Astrocyte (in vitro differentiated cells and primary cell): ENCODE measurements at regions not wholly inside any gene's neighbourhood (a gene's known extent, or its start where the extent isn't known, plus 50 kb on each side); places are given as distances from the start of the nearest gene placed in this dataset.

ENCODE experiments used
- DNase-seq: peaks from one replicate; pipeline ENCODE4 v3.0.0-alpha.2; 2010; ENCODE audit warnings: low read depth
- FAIRE-seq: peaks from 2 replicates; lab custom pipeline; 2011; peaks lifted over from hg19 to GRCh38; lab: Jason Lieb, UNC
- H2AFZ ChIP-seq: 2 replicates; pipeline ENCODE4 v1.6.0; 2012; ENCODE audit warnings: low read depth, low read length, inconsistent platforms
- H3K27ac ChIP-seq: 2 replicates; pipeline ENCODE4 v1.5.1; 2011; ENCODE audit warnings: low read depth, low read length, inconsistent platforms
- H3K27me3 ChIP-seq: 2 replicates; pipeline ENCODE4 v1.6.0; 2011; ENCODE audit warnings: low read length, inconsistent platforms; ENCODE audit not compliant: insufficient read depth
- H3K36me3 ChIP-seq: 2 replicates; pipeline ENCODE4 v1.5.1; 2011; ENCODE audit warnings: low read length, inconsistent platforms; ENCODE audit not compliant: insufficient read depth
- H3K4me1 ChIP-seq: 2 replicates; pipeline ENCODE4 v1.5.1; 2011; ENCODE audit warnings: low read length, inconsistent platforms; ENCODE audit not compliant: insufficient read depth
- H3K4me2 ChIP-seq: 2 replicates; pipeline ENCODE4 v1.6.0; 2012; ENCODE audit warnings: low read length, inconsistent platforms
- H3K4me3 ChIP-seq: 2 replicates; pipeline ENCODE4 v1.5.1; 2011; ENCODE audit warnings: low read depth, mild to moderate bottlenecking, low read length, inconsistent platforms; ENCODE audit not compliant: insufficient read depth
- H3K79me2 ChIP-seq: 2 replicates; pipeline ENCODE4 v1.6.0; 2012; ENCODE audit warnings: mild to moderate bottlenecking, low read length, inconsistent platforms; ENCODE audit not compliant: insufficient read depth
- H3K9ac ChIP-seq: 2 replicates; pipeline ENCODE4 v1.6.0; 2012; ENCODE audit warnings: mild to moderate bottlenecking, low read length, inconsistent platforms
- H3K9me3 ChIP-seq: 2 replicates; pipeline ENCODE4 v1.5.1; 2012; ENCODE audit warnings: low read depth, mild to moderate bottlenecking, low read length, inconsistent platforms; ENCODE audit not compliant: insufficient read depth
- H4K20me1 ChIP-seq: 2 replicates; pipeline ENCODE4 v1.6.0; 2012; ENCODE audit warnings: low read length, inconsistent platforms; ENCODE audit not compliant: insufficient read depth
- H3K27ac Mint-ChIP-seq: one replicate; pipeline ENCODE4 v1.8.0; 2021; ENCODE audit warnings: mild to moderate bottlenecking, mixed read lengths; ENCODE audit not compliant: unreplicated experiment
- H3K27me3 Mint-ChIP-seq: one replicate; pipeline ENCODE4 v1.8.0; 2021; ENCODE audit warnings: low read depth, mixed read lengths; ENCODE audit not compliant: unreplicated experiment
- H3K36me3 Mint-ChIP-seq: one replicate; pipeline ENCODE4 v1.8.0; 2021; ENCODE audit warnings: low read depth, mixed read lengths; ENCODE audit not compliant: unreplicated experiment
- H3K4me1 Mint-ChIP-seq: one replicate; pipeline ENCODE4 v1.8.0; 2021; ENCODE audit warnings: low read depth, mixed read lengths; ENCODE audit not compliant: unreplicated experiment
- H3K4me3 Mint-ChIP-seq: one replicate; pipeline ENCODE4 v1.8.0; 2021; ENCODE audit warnings: mild to moderate bottlenecking, moderate library complexity, mixed read lengths; ENCODE audit not compliant: unreplicated experiment
- H3K9me3 Mint-ChIP-seq: one replicate; pipeline ENCODE4 v1.8.0; 2021; ENCODE audit warnings: mild to moderate bottlenecking, mixed read lengths; ENCODE audit not compliant: unreplicated experiment
- EZH2 ChIP-seq: IDR thresholded peaks from 2 replicates; pipeline ENCODE4 v1.6.1; 2012; ENCODE audit warnings: mild to moderate bottlenecking, low read length, inconsistent platforms; ENCODE audit not compliant: insufficient read depth
- TF ChIP-seq, protein P1 (sequence below): IDR thresholded peaks from 2 replicates; pipeline ENCODE4 v1.5.1; 2011; ENCODE audit warnings: low read depth, mild to moderate bottlenecking, inconsistent platforms, low read length, moderate library complexity; ENCODE audit not compliant: insufficient read depth

DNA sequence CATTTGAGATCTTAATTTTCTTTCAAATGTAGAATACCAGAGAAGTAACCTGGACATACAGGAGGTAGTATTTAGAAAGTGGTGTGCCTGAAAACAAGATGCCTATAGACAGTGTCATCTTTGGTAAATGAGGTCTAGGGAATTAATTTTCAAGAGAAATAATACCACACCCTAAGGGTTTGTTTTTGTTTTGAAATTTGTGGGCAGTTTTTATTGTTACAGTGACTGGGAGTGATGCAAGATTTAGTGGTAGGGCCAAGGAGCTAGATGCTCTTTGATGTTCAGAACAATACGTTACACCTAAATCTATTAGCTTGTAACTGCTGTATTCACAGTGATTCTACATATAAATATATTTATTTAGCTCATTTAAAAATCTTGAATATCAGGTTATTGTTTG, 856.5 kb upstream of the MAP3K7 start:
- H3K9me3 Mint-ChIP-seq: peaks cover 3% of the 10 kb centered on the region
- no peaks in the 10 kb centered on the region for H3K36me3 ChIP-seq
- no peaks in the 10 kb centered on the region for H4K20me1 ChIP-seq
- H2AFZ ChIP-seq: no peak overlapping the region
- H3K9ac ChIP-seq: no peak overlapping the region
- H3K4me1 ChIP-seq: peaks cover 6% of the 10 kb centered on the region
- H3K4me3 ChIP-seq: no peak overlapping the region
- H3K27me3 Mint-ChIP-seq: no peaks in the 10 kb centered on the region
- no peak for TF ChIP-seq EZH2
- TF ChIP-seq, protein P1, sequence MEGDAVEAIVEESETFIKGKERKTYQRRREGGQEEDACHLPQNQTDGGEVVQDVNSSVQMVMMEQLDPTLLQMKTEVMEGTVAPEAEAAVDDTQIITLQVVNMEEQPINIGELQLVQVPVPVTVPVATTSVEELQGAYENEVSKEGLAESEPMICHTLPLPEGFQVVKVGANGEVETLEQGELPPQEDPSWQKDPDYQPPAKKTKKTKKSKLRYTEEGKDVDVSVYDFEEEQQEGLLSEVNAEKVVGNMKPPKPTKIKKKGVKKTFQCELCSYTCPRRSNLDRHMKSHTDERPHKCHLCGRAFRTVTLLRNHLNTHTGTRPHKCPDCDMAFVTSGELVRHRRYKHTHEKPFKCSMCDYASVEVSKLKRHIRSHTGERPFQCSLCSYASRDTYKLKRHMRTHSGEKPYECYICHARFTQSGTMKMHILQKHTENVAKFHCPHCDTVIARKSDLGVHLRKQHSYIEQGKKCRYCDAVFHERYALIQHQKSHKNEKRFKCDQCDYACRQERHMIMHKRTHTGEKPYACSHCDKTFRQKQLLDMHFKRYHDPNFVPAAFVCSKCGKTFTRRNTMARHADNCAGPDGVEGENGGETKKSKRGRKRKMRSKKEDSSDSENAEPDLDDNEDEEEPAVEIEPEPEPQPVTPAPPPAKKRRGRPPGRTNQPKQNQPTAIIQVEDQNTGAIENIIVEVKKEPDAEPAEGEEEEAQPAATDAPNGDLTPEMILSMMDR: no peak
- no peaks in the 10 kb centered on the region for H3K36me3 Mint-ChIP-seq
- no peak overlapping the region for H3K4me2 ChIP-seq
- H3K9me3 ChIP-seq: no peaks in the 10 kb centered on the region
- no peak overlapping the region for H3K4me3 Mint-ChIP-seq
- H3K27me3 ChIP-seq: no peaks in the 10 kb centered on the region
- H3K79me2 ChIP-seq: no peaks in the 10 kb centered on the region
- H3K4me1 Mint-ChIP-seq: no peaks in the 10 kb centered on the region
- no peak overlapping the region for H3K27ac ChIP-seq
- H3K27ac Mint-ChIP-seq: no peak overlapping the region
- DNase-seq (no peak), FAIRE-seq (no peak)

DNA sequence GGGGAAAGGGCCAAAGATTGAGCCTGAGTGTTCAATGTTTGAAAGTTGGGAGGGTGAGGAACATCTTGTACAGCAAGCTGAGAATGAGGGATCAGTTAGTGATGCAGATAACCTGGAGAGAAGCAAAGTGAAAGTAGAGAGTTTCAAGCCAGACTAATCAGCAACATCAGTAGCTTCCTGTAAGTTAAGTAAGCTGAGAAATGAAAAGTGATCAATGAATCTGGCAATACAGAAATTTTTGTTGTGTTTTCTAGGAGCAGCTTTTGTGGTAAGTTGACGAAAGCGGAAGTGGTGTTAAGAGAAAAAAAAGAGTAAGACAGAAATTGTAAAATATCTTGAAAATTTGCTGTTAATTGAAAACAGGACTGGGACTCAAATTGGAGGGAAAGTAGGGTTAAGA, 855.5 kb upstream of the MAP3K7 start:
- H3K27ac ChIP-seq: no peak overlapping the region
- Mint-ChIP-seq H3K27ac (no peak overlapping the region), H3K36me3 (no peaks in the 10 kb centered on the region), H3K27me3 (no peaks in the 10 kb centered on the region), H3K4me3 (no peak overlapping the region), H3K4me1 (no peaks in the 10 kb centered on the region), H3K9me3 (peaks cover 3% of the 10 kb centered on the region)
- H3K9me3 ChIP-seq: no peaks in the 10 kb centered on the region
- no peak overlapping the region for H2AFZ ChIP-seq
- TF ChIP-seq, protein P1: no peak
- no peak for TF ChIP-seq EZH2
- no peaks in the 10 kb centered on the region for H3K79me2 ChIP-seq
- DNase-seq (no peak), FAIRE-seq (no peak)
- H3K27me3 ChIP-seq: no peaks in the 10 kb centered on the region
- no peak overlapping the region for H3K9ac ChIP-seq
- no peaks in the 10 kb centered on the region for H3K36me3 ChIP-seq
- H4K20me1 ChIP-seq: no peaks in the 10 kb centered on the region
- H3K4me1 ChIP-seq: peaks cover 10% of the 10 kb centered on the region
- H3K4me3 ChIP-seq: no peak overlapping the region
- no peak overlapping the region for H3K4me2 ChIP-seq

DNA sequence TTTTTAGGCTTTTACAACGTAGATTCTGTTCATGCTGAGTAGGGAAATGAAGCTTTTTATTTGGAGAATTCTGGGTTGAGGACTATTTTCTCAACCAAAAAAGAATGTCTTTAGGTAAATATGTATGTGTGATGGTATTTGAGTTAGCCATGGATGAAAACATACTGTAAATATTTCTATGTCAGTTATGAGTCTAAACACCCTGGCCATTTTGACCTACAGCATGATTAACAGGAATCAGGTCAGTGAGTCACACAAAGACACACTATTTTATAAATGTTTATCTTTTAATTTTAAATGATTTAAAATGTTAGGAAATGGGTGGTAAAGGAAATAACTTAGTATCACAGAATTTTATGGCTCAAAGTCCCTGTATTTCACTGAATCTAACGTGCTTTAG, 851.7 kb upstream of the MAP3K7 start:
- FAIRE-seq (no peak), DNase-seq (peak; percentile 34)
- no peaks in the 10 kb centered on the region for H3K36me3 ChIP-seq
- H3K27me3 Mint-ChIP-seq: no peaks in the 10 kb centered on the region
- H3K9ac ChIP-seq: no peak overlapping the region
- peaks cover 3% of the 10 kb centered on the region for H3K9me3 Mint-ChIP-seq
- TF ChIP-seq, protein P1: no peak
- no peak for TF ChIP-seq EZH2
- peak overlapping the region; percentile 42 for H3K4me2 ChIP-seq
- no peaks in the 10 kb centered on the region for H4K20me1 ChIP-seq
- H3K27me3 ChIP-seq: no peaks in the 10 kb centered on the region
- no peaks in the 10 kb centered on the region for H3K9me3 ChIP-seq
- no peak overlapping the region for H3K27ac ChIP-seq
- H3K27ac Mint-ChIP-seq: no peak overlapping the region
- H3K4me3 Mint-ChIP-seq: no peak overlapping the region
- H3K4me3 ChIP-seq: no peak overlapping the region
- H3K4me1 Mint-ChIP-seq: peaks cover 3% of the 10 kb centered on the region
- peaks cover 10% of the 10 kb centered on the region for H3K4me1 ChIP-seq
- no peak overlapping the region for H2AFZ ChIP-seq
- H3K36me3 Mint-ChIP-seq: no peaks in the 10 kb centered on the region
- H3K79me2 ChIP-seq: no peaks in the 10 kb centered on the region
